ENCODE measurements at regions not wholly inside any gene's neighbourhood (a gene's known extent, or its start where the extent isn't known, plus 50 kb on each side); places are given as distances from the start of the nearest gene placed in this dataset.
A peak's percentile ranks its signal among the peaks of the same experiment; 100 is the strongest.

GRCh38 chr5:89268460-89268859 lies 385.5 kb upstream of the MEF2C start:
- no peak for DNase-seq (ENCODE audit: low spot score)

GRCh38 chr5:89267788-89268187 lies 384.8 kb upstream of the MEF2C start:
- DNase-seq (ENCODE audit: low spot score), result no peak

GRCh38 chr5:89265511-89266179 lies 382.7 kb upstream of the MEF2C start:
- DNase-seq (ENCODE audit: low spot score), result peak; percentile 65

GRCh38 chr5:89263846-89264245 lies 380.9 kb upstream of the MEF2C start:
- no peak for DNase-seq (ENCODE audit: low spot score)

- DNase-seq (ENCODE audit: low spot score), result no peak
These were observed 379.0 kb upstream of the MEF2C start for GRCh38 chr5:89262030-89262429.

- DNase-seq (ENCODE audit: low spot score), result no peak
These were observed 377.3 kb upstream of the MEF2C start for GRCh38 chr5:89260254-89260653.

GRCh38 chr5:89255845-89256463 lies 373.0 kb upstream of the MEF2C start:
- peak; percentile 49 for DNase-seq (ENCODE audit: low spot score)

- DNase-seq (ENCODE audit: low spot score), result no peak
These were observed 370.8 kb upstream of the MEF2C start for GRCh38 chr5:89253666-89254352.

- DNase-seq (ENCODE audit: low spot score), result no peak
These were observed 363.9 kb upstream of the MEF2C start for GRCh38 chr5:89246864-89247263.

GRCh38 chr5:89246252-89246651 lies 363.3 kb upstream of the MEF2C start:
- DNase-seq (ENCODE audit: low spot score), result peak; percentile 15

GRCh38 chr5:89243611-89244010 lies 360.6 kb upstream of the MEF2C start:
- DNase-seq (ENCODE audit: low spot score), result no peak

GRCh38 chr5:89241186-89241585 lies 358.2 kb upstream of the MEF2C start:
- peak; percentile 5 for DNase-seq (ENCODE audit: low spot score)

- no peak for DNase-seq (ENCODE audit: low spot score)
These were observed 353.9 kb upstream of the MEF2C start for GRCh38 chr5:89236900-89237299.

GRCh38 chr5:89233462-89233861 lies 350.5 kb upstream of the MEF2C start:
- no peak for DNase-seq (ENCODE audit: low spot score)

- no peak for DNase-seq (ENCODE audit: low spot score)
These were observed 349.2 kb upstream of the MEF2C start for GRCh38 chr5:89232139-89232603.

- no peak for DNase-seq (ENCODE audit: low spot score)
These were observed 347.2 kb upstream of the MEF2C start for GRCh38 chr5:89230178-89230577.

- no peak for DNase-seq (ENCODE audit: low spot score)
These were observed 346.5 kb upstream of the MEF2C start for GRCh38 chr5:89229331-89230070.

GRCh38 chr5:89228355-89228754 lies 345.4 kb upstream of the MEF2C start:
- DNase-seq (ENCODE audit: low spot score), result no peak

- DNase-seq (ENCODE audit: low spot score), result no peak
These were observed 335.4 kb upstream of the MEF2C start for GRCh38 chr5:89218364-89218763.

- DNase-seq (ENCODE audit: low spot score), result no peak
These were observed 333.6 kb upstream of the MEF2C start for GRCh38 chr5:89216606-89217005.

GRCh38 chr5:89213573-89213972 lies 330.6 kb upstream of the MEF2C start:
- DNase-seq (ENCODE audit: low spot score), result peak; percentile 78

- DNase-seq (ENCODE audit: low spot score), result peak; percentile 74
These were observed 328.9 kb upstream of the MEF2C start for GRCh38 chr5:89211836-89212235.

GRCh38 chr5:89208811-89209210 lies 325.8 kb upstream of the MEF2C start:
- DNase-seq (ENCODE audit: low spot score), result no peak

All from AG08395 (cell line).